Stimulated activated CD8-positive, alpha-beta memory T cell treated with anti-CD3 and anti-CD28 coated beads, Interleukin-7, amount 100 ng/mL, for 4 hours (primary cell): ENCODE measurements at regions not wholly inside any gene's neighbourhood (a gene's known extent, or its start where the extent isn't known, plus 50 kb on each side); places are given as distances from the start of the nearest gene placed in this dataset.
"Not testable (repeated sequence)": the region's sequence is repeated elsewhere in the genome, so short reads cannot be mapped to it uniquely, and the experiment has no call there.

Experiments used
- DNase-seq, 2 donors: peaks; one replicate each; pipeline ENCODE4 v3.0.0-alpha.2; 2020; ENCODE audit warnings: low read depth in 2 of 2

- no peak for DNase-seq
Observed at GRCh38 chr2:173720306-173720705, 244.9 kb downstream of the SP3 start.

GRCh38 chr2:173734797-173735196 is 230.4 kb downstream of the SP3 start:
- DNase-seq = no peak

GRCh38 chr2:173737954-173738575 is 227.1 kb downstream of the SP3 start:
- DNase-seq = not testable (repeated sequence)

- no peak for DNase-seq
Observed at GRCh38 chr2:173739006-173739405, 226.2 kb downstream of the SP3 start.

- DNase-seq = no peak
Observed at GRCh38 chr2:173740639-173741038, 224.5 kb downstream of the SP3 start.

GRCh38 chr2:173741759-173742158 is 223.4 kb downstream of the SP3 start:
- DNase-seq = no peak

- no peak for DNase-seq
Observed at GRCh38 chr2:173747035-173747434, 218.1 kb downstream of the SP3 start.

- DNase-seq = no peak
Observed at GRCh38 chr2:173749315-173749714, 215.9 kb downstream of the SP3 start.

GRCh38 chr2:173750353-173750801 is 214.8 kb downstream of the SP3 start:
- no peak for DNase-seq

- no peak for DNase-seq
Observed at GRCh38 chr2:173750831-173751230, 214.3 kb downstream of the SP3 start.

GRCh38 chr2:173751245-173751975 is 213.8 kb downstream of the SP3 start:
- DNase-seq = no peak

- no peak for DNase-seq
Observed at GRCh38 chr2:173752152-173752551, 213.0 kb downstream of the SP3 start.

GRCh38 chr2:173753441-173753840 is 211.7 kb downstream of the SP3 start:
- DNase-seq = no peak

- no peak for DNase-seq
Observed at GRCh38 chr2:173754165-173754564, 211.0 kb downstream of the SP3 start.

GRCh38 chr2:173754837-173755236 is 210.3 kb downstream of the SP3 start:
- no peak for DNase-seq

- no peak for DNase-seq
Observed at GRCh38 chr2:173755798-173756197, 209.4 kb downstream of the SP3 start.

- no peak for DNase-seq
Observed at GRCh38 chr2:173759959-173760358, 205.2 kb downstream of the SP3 start.

- no peak for DNase-seq
Observed at GRCh38 chr2:173760553-173760952, 204.6 kb downstream of the SP3 start.

- no peak for DNase-seq
Observed at GRCh38 chr2:173761603-173762119, 203.5 kb downstream of the SP3 start.

- DNase-seq = no peak
Observed at GRCh38 chr2:173762221-173762620, 203.0 kb downstream of the SP3 start.

GRCh38 chr2:173762864-173763263 is 202.3 kb downstream of the SP3 start:
- no peak for DNase-seq

- DNase-seq = no peak
Observed at GRCh38 chr2:173763641-173764040, 201.5 kb downstream of the SP3 start.

- no peak for DNase-seq
Observed at GRCh38 chr2:173764094-173764493, 201.1 kb downstream of the SP3 start.
